ENCODE measurements at regions not wholly inside any gene's neighbourhood (a gene's known extent, or its start where the extent isn't known, plus 50 kb on each side); places are given as distances from the start of the nearest gene placed in this dataset.

GRCh38 chr14:34350903-34351302, 111.1 kb downstream of the SPTSSA start:
- dilution Hi-C loops (cut with MboI; ENCODE audit: extremely low pct_ligation_motif_present, low sequenced_read_pairs) = no loop called here
- Histone ChIP-seq H3K9me1 (ENCODE audit: control insufficient read depth, extremely low read depth, insufficient read depth, low read length) (no peaks in the 10 kb centered on the region), H3K27me3 (ENCODE audit: control insufficient read depth, extremely low read depth, insufficient read depth, low read length) (no peaks in the 10 kb centered on the region), H3K4me1 (ENCODE audit: control insufficient read depth, extremely low read depth, insufficient read depth, low read length) (peaks cover 20% of the 10 kb centered on the region), H3K79me2 (ENCODE audit: control insufficient read depth, insufficient read depth, low read length) (no peaks in the 10 kb centered on the region), H2AFZ (ENCODE audit: control insufficient read depth, low read length) (no peak overlapping the region), H3K27ac (ENCODE audit: control insufficient read depth, insufficient read depth, low read length) (no peak overlapping the region), H3K9ac (ENCODE audit: control insufficient read depth, extremely low read depth, insufficient read depth, low read length) (no peak overlapping the region), H3K36me3 (ENCODE audit: control insufficient read depth in 2 of 2, extremely low read depth in 1 of 2, insufficient read depth in 2 of 2, low read length in 2 of 2) (no peaks in the 10 kb centered on the region), H4K20me1 (ENCODE audit: control insufficient read depth, extremely low read depth, insufficient read depth, low read length) (no peaks in the 10 kb centered on the region), H3K4me2 (ENCODE audit: control insufficient read depth, extremely low read depth, insufficient read depth, low read depth, low read length) (no peak overlapping the region), H3K9me3 (ENCODE audit: control insufficient read depth, low read depth, low read length) (no peaks in the 10 kb centered on the region), H3K4me3 (ENCODE audit: control insufficient read depth in 2 of 3, extremely low read depth in 1 of 3, insufficient read depth in 2 of 3, low read depth in 1 of 3, low read length in 3 of 3) (no peak overlapping the region)
- TF ChIP-seq, protein P1, sequence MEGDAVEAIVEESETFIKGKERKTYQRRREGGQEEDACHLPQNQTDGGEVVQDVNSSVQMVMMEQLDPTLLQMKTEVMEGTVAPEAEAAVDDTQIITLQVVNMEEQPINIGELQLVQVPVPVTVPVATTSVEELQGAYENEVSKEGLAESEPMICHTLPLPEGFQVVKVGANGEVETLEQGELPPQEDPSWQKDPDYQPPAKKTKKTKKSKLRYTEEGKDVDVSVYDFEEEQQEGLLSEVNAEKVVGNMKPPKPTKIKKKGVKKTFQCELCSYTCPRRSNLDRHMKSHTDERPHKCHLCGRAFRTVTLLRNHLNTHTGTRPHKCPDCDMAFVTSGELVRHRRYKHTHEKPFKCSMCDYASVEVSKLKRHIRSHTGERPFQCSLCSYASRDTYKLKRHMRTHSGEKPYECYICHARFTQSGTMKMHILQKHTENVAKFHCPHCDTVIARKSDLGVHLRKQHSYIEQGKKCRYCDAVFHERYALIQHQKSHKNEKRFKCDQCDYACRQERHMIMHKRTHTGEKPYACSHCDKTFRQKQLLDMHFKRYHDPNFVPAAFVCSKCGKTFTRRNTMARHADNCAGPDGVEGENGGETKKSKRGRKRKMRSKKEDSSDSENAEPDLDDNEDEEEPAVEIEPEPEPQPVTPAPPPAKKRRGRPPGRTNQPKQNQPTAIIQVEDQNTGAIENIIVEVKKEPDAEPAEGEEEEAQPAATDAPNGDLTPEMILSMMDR (optimal IDR thresholded peaks at IDR 0.05 in 1 of 3, IDR thresholded peaks at IDR 0.05 in 1 of 3, conservative IDR thresholded peaks at IDR 0.05 in 1 of 3; ENCODE audit: extremely low read depth in 1 of 3, insufficient read depth in 2 of 3, low read length in 3 of 3) = no peak
- TF ChIP-seq EZH2 (IDR thresholded peaks at IDR 0.05; ENCODE audit: low read length) = no peak
- no peak for FAIRE-seq
- DNase-seq (ENCODE audit: low read depth, low spot score) = no peak

GRCh38 chr14:34348592-34348991, 113.4 kb downstream of the SPTSSA start:
- DNase-seq (ENCODE audit: low read depth, low spot score) = no peak
- Histone ChIP-seq H3K36me3 (ENCODE audit: control insufficient read depth in 2 of 2, extremely low read depth in 1 of 2, insufficient read depth in 2 of 2, low read length in 2 of 2) (no peaks in the 10 kb centered on the region), H3K9me3 (ENCODE audit: control insufficient read depth, low read depth, low read length) (no peaks in the 10 kb centered on the region), H3K27me3 (ENCODE audit: control insufficient read depth, extremely low read depth, insufficient read depth, low read length) (no peaks in the 10 kb centered on the region), H3K9ac (ENCODE audit: control insufficient read depth, extremely low read depth, insufficient read depth, low read length) (no peak overlapping the region), H3K27ac (ENCODE audit: control insufficient read depth, insufficient read depth, low read length) (no peak overlapping the region), H2AFZ (ENCODE audit: control insufficient read depth, low read length) (no peak overlapping the region), H3K4me3 (ENCODE audit: control insufficient read depth in 2 of 3, extremely low read depth in 1 of 3, insufficient read depth in 2 of 3, low read depth in 1 of 3, low read length in 3 of 3) (no peak overlapping the region), H4K20me1 (ENCODE audit: control insufficient read depth, extremely low read depth, insufficient read depth, low read length) (no peaks in the 10 kb centered on the region), H3K79me2 (ENCODE audit: control insufficient read depth, insufficient read depth, low read length) (no peaks in the 10 kb centered on the region), H3K4me1 (ENCODE audit: control insufficient read depth, extremely low read depth, insufficient read depth, low read length) (peaks cover under 1% of the 10 kb centered on the region), H3K4me2 (ENCODE audit: control insufficient read depth, extremely low read depth, insufficient read depth, low read depth, low read length) (no peak overlapping the region), H3K9me1 (ENCODE audit: control insufficient read depth, extremely low read depth, insufficient read depth, low read length) (no peaks in the 10 kb centered on the region)
- no peak for TF ChIP-seq EZH2 (IDR thresholded peaks at IDR 0.05; ENCODE audit: low read length)
- TF ChIP-seq, protein P1 (optimal IDR thresholded peaks at IDR 0.05 in 1 of 3, IDR thresholded peaks at IDR 0.05 in 1 of 3, conservative IDR thresholded peaks at IDR 0.05 in 1 of 3; ENCODE audit: extremely low read depth in 1 of 3, insufficient read depth in 2 of 3, low read length in 3 of 3) = no peak
- FAIRE-seq = no peak
- dilution Hi-C loops (cut with MboI; ENCODE audit: extremely low pct_ligation_motif_present, low sequenced_read_pairs) = no loop called here

Data from keratinocyte (primary cell).